GM13976 (cell line): ENCODE measurements at regions not wholly inside any gene's neighbourhood (a gene's known extent, or its start where the extent isn't known, plus 50 kb on each side); places are given as distances from the start of the nearest gene placed in this dataset.

Source experiments
- DNase-seq: peaks from one replicate; pipeline ENCODE4 v3.0.0; 2012; ENCODE audit warnings: low spot score
- in situ Hi-C: fragments of 300-500 bp; cut with MboI; formaldehyde crosslinking; loops from one replicate; pipeline ENCODE4 v1.12.0; 2022; ENCODE audit warnings: low sequenced_read_pairs, mixed read lengths, inconsistent platforms; ENCODE audit not compliant: unreplicated experiment
- TF ChIP-seq, protein P1 (sequence below): IDR thresholded peaks from 2 replicates; pipeline ENCODE4 v1.5.1; 2012; ENCODE audit warnings: borderline replicate concordance, mild to moderate bottlenecking; ENCODE audit not compliant: insufficient read depth; ENCODE audit errors: extremely low read depth, missing control alignments, control extremely low read depth

- TF ChIP-seq, protein P1, sequence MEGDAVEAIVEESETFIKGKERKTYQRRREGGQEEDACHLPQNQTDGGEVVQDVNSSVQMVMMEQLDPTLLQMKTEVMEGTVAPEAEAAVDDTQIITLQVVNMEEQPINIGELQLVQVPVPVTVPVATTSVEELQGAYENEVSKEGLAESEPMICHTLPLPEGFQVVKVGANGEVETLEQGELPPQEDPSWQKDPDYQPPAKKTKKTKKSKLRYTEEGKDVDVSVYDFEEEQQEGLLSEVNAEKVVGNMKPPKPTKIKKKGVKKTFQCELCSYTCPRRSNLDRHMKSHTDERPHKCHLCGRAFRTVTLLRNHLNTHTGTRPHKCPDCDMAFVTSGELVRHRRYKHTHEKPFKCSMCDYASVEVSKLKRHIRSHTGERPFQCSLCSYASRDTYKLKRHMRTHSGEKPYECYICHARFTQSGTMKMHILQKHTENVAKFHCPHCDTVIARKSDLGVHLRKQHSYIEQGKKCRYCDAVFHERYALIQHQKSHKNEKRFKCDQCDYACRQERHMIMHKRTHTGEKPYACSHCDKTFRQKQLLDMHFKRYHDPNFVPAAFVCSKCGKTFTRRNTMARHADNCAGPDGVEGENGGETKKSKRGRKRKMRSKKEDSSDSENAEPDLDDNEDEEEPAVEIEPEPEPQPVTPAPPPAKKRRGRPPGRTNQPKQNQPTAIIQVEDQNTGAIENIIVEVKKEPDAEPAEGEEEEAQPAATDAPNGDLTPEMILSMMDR, result no peak
- in situ Hi-C loops, result no loop called here
- no peak for DNase-seq
Measured at GRCh38 chr4:44916411-44916810, 190.1 kb upstream of the GNPDA2 start.

DNA sequence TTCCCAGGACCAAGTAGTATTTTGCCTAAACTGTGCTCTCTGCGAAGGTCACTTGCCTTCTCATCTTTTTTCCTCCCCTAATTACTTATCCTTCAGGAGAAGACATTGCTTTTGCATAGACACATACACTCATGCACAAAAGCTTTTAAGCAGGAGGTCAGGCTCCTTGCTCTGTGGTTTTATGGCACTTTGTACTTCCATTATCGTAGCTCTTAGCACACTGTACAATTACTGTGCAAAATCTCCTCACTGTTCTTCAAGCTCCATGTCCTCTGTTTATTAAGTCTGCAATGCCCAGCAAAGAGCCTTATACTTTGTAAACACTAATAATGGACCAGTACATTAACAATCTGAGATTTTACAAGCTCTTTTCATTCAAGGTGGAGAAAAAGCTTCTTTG, 188.4 kb upstream of the GNPDA2 start:
- in situ Hi-C loops, result no loop called here
- TF ChIP-seq, protein P1, result no peak
- no peak for DNase-seq

DNA sequence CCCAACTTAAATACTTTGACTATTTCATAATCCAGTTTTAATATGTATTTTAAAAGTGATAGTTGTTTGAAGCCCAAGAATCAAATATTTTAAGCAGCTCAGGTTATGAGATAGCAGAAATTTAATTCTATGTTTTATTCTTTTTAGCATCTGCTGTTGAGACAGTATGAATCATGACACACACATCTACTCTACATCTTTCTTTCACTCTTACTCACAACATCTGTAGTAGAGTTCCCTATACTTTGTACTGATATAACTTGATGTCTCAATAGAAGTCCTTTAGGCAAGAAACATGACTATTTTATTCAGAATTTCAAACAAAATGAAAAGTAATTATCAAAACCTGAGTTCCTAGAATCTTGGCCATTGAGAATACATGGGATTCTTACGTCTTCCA, 187.9 kb upstream of the GNPDA2 start:
- TF ChIP-seq, protein P1, result no peak
- in situ Hi-C loops, result no loop called here
- DNase-seq, result no peak

DNA sequence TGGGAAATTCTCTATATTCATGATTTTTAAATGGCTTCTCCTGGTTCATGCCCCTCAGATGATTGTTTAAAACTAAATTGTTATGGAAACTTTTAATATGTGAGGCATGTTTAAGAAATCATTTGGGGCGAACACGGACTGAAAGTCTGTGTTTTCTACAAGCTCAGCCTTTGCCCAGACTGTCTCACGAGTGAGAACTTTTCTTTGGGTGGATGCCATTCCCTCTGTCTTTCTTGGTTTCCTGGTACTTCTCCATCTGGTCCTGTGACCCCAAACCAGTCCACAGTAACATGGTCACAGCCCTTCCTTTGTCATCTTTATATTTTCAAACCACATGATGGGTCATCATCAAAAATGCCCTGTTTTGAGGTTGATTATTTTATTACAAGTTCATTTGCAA, 186.6 kb upstream of the GNPDA2 start:
- in situ Hi-C loops, result no loop called here
- TF ChIP-seq, protein P1, result no peak
- DNase-seq, result no peak

GRCh38 chr4:44908565-44908964, 182.2 kb upstream of the GNPDA2 start:
- TF ChIP-seq, protein P1, result no peak
- no peak for DNase-seq
- in situ Hi-C loops, result no loop called here

- in situ Hi-C loops, result no loop called here
- TF ChIP-seq, protein P1, result no peak
Measured at GRCh38 chr4:44872246-44872645, 145.9 kb upstream of the GNPDA2 start.

GRCh38 chr4:44871133-44871532, 144.8 kb upstream of the GNPDA2 start:
- TF ChIP-seq, protein P1, result no peak
- DNase-seq, result no peak
- in situ Hi-C loops, result no loop called here

More at GRCh38 chr4:44872246-44872645, 145.9 kb upstream of the GNPDA2 start:
- no peak for DNase-seq
